NCI-H226 (cell line): ENCODE measurements at regions not wholly inside any gene's neighbourhood (a gene's known extent, or its start where the extent isn't known, plus 50 kb on each side); places are given as distances from the start of the nearest gene placed in this dataset.

Experiments used
- DNase-seq: peaks from one replicate; pipeline ENCODE4 v3.0.0-alpha.2; 2015

DNA sequence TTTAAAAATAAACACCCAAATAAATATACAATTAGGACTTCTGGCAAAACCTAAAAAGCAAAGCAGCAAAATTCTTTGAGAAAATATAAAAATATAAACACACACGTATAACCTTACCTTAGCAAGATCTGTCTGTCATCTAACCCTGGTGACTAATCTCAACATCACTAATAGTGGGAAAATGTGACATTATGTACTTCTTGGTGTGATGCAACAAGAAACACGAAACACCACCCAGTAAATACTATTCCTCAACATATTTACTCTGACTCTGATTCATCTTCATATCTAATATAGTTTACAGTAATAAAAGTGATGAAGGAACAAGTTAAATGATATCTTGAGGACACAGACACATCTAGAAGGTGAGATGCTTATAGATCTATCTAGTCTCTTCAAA is 332.6 kb upstream of the MANEA start:
- DNase-seq = no peak

GRCh38 chr6:95248499-95248898 is 328.8 kb upstream of the MANEA start:
- no peak for DNase-seq

DNA sequence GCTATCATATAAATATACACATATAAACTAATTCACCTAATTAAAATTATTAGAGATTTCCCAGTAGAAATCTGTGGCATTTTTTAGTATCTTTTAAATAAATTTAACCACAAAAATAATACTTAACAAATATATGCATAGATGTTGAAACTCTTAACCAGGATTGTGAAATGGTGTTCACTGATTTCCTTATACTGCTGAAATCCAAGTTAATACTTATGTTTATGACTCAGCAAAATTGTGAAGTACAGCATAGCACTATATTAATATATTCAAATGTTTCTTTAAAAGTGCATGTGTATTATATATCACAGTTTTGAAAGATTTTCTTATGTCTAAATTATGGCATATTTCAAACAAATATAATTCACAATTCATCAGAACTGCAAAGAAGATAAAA is 328.2 kb upstream of the MANEA start:
- no peak for DNase-seq

- DNase-seq = no peak
These were observed 327.7 kb upstream of the MANEA start for GRCh38 chr6:95249661-95250060.

GRCh38 chr6:95263840-95264239 is 313.5 kb upstream of the MANEA start:
- no peak for DNase-seq

GRCh38 chr6:95266537-95267258 is 310.6 kb upstream of the MANEA start:
- no peak for DNase-seq

- DNase-seq = no peak
These were observed 302.6 kb upstream of the MANEA start for GRCh38 chr6:95274686-95275235.

- DNase-seq = no peak
These were observed 297.7 kb upstream of the MANEA start for GRCh38 chr6:95279616-95280015.

DNA sequence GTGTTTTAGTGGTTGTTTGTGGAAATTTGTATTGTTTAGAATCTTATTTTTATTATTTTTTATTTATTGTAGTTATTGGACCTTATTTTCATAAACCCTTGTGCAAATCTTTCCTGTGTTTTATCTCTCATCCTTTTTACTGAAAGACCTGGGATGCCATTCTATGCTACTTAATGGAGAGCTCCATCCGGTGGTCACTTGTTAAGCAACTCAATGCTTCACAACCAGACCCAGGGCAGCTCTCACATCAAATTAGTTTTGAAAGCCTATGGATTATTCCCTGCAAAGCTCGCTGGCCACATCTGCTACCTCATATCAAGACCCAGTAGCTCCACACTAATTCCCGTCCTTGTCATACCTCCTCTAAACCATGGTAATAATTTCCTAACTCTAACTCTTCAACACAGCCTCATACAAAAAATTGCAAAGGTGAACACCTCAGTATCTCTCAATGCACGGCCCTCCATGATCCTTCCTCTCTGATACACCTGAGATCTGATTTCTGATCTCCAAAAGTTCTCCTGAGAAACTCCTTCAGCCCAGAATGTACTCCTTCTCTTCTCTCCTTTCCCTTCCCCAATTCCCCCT is 296.6 kb upstream of the MANEA start:
- no peak for DNase-seq

- DNase-seq = no peak
These were observed 291.5 kb upstream of the MANEA start for GRCh38 chr6:95285881-95286280.

- no peak for DNase-seq
These were observed 290.5 kb upstream of the MANEA start for GRCh38 chr6:95286874-95287273.

- DNase-seq = no peak
These were observed 289.1 kb upstream of the MANEA start for GRCh38 chr6:95288251-95288650.

GRCh38 chr6:95292011-95292410 is 285.3 kb upstream of the MANEA start:
- DNase-seq = no peak

- no peak for DNase-seq
These were observed 284.1 kb upstream of the MANEA start for GRCh38 chr6:95293257-95293656.

DNA sequence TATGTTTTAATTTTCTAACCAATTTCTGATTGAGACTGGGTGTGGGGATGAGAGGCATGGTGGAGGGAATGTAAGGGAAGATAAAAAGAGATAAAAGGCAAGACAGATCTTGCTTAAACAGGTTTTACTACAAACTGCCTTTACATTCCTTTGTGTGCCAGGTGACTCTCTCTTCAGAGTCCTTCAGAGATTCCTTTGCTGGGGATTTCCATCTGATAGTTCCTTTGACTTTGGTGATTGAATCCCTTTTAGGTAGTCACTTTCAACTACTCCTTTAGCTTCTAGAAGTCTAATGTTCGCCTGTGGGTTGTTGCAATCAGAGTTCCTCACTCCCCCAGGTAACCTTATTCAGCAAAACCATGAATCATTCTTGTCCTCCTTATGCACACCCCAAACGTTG is 283.3 kb upstream of the MANEA start:
- no peak for DNase-seq

DNA sequence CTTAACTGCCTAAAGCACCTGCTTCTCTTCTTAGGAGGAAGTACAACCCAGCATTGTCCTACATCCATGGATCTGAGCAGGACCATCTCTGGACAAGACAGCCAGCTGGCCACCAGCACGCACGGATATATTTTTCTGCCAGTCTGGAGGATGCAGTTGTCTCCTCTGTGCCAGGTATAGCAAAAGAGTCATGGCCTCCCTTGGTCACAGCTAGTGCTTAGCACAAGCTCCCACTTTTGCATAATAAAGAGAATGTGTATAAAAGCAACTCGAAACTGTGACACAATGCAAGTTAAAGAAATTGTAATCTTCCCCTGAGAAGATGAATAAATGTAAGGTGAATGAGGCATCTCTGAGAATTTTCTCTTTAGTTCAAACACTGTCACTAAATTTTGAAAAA is 267.8 kb upstream of the MANEA start:
- no peak for DNase-seq

GRCh38 chr6:95318137-95318536 is 259.2 kb upstream of the MANEA start:
- DNase-seq = no peak

DNA sequence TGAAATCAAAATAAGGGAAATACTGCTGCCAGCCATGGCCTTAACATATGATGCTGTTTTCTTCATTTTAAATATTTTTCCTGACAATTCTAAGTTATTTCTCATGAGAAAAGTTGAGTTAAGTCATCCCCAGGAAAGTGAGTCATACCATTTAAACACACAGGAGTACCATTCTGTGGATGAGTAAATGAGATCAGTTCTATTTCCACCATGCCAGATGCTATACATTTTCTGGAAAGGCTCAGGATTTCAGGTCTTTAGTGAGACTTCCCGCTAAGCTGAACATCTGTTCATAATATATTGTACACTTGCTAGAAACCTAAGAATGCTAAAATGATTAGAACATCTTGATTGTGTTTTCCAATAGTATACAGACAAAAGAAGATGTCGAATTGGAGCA is 256.2 kb upstream of the MANEA start:
- DNase-seq = no peak

DNA sequence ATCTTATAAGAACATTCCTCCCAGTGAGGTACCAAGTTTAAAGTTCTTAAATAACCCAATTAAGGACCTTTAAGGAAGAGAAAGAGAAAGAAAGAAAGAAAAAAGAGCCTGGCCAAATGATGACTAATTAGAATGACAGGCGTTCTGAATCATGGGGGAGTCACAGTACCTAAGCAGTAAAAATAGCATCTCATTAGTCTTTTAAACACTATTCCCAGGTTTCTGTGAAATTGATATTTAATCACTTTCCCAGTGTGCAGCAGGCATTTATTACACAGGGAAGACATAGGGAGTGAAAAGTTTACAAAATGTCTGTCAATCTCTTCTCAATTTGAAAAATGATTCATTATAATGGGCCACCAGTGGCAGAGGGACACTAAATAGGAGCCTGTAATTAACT is 251.4 kb upstream of the MANEA start:
- DNase-seq = no peak

DNA sequence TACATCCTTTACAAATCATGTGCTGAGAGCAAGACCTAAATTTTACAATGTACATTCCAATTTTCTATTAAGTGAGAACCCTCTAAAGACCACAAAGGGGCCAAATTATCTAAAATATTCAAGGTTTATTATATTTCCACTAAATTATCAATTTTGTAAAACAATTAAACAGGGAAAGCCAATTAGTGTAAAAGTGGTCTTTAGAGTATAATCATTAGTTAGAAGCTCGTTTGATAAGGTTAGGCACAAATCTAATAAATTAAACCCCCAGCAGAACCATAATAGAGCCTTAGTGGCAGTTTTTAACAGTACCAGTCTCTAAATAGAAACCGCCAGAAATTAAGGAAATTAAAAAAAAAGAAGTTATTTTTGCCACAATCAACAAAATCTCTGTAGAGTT is 249.1 kb upstream of the MANEA start:
- DNase-seq = no peak

GRCh38 chr6:95352064-95352795 is 225.1 kb upstream of the MANEA start:
- DNase-seq = no peak

GRCh38 chr6:95354551-95354950 is 222.8 kb upstream of the MANEA start:
- no peak for DNase-seq

DNA sequence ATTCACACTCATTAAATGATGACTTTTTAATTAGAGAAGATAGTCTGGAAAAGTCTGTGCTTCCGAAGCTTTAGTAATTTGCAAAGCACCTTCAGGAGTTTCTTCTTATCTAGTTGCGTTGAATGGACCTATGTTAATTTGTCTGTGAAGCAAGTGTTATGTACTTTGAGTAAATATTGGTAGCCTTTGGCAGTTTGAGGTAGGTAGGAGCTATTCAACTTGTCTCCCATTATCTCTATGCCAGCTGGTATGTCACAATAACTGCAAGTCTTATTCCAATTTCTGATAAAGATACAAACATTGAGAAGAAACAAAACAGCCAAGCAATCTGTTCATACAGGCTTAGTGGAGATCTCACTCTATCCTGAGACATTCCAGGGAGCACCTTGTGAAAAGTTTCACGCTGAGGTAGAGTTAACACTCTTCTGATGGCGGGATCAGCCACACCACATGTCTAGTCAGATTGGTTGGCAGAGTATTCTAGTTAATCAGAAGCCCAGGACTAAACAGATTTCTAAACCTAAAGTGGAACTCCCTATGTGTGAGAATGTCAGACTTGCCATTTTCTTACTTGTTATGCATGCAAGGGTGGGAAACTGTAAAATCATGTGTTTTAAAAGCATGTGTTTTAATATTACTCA is 219.8 kb upstream of the MANEA start:
- no peak for DNase-seq
